GM18517 (cell line): ENCODE measurements at regions not wholly inside any gene's neighbourhood (a gene's known extent, or its start where the extent isn't known, plus 50 kb on each side); places are given as distances from the start of the nearest gene placed in this dataset.
"Not testable (repeated sequence)": the region's sequence is repeated elsewhere in the genome, so short reads cannot be mapped to it uniquely, and the experiment has no call there.

Experiments used
- ATAC-seq: cut with Tn5 transposase; IDR thresholded peaks from one replicate; pipeline ENCODE4 v1.9.1; 2021; ENCODE audit warnings: mild to moderate bottlenecking, moderate library complexity; ENCODE audit not compliant: unreplicated experiment

DNA sequence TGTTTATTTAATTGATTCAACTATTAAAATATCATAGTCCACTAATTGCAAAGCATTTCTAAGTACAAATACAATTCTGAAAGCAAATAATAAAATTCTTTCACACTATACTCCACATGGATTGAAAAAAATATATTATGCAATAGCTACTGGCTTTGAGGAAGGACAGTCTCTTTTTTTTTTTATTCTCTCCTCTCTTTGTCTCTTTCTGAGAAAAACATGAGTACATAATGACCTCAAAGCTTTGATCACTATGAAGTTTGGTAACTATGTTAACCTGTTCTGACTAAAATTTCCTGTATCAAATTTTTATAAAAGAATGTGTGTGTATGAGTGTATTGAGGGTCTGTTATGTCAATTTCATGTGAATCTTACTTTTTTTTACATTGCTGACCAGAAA is 96.2 kb downstream of the RGS2 start:
- ATAC-seq, result no peak

DNA sequence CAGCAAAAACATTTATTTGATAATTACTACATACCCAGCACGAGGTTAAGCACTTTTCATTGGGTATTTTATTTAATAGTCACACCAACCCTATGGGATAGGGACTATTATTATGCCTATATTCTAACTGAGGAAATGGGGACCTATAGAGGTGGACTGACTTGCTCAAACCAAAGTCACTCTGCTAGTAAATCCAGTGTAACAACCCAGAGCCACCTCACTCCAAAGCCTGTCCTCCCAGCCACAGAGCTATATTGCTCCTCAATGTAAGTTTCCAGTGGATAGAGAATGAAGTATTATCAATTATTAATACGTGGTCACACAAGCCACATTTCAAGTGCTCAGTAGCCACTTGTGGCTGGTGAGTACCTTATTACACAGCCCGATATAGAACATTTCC is 97.5 kb downstream of the RGS2 start:
- ATAC-seq, result no peak

DNA sequence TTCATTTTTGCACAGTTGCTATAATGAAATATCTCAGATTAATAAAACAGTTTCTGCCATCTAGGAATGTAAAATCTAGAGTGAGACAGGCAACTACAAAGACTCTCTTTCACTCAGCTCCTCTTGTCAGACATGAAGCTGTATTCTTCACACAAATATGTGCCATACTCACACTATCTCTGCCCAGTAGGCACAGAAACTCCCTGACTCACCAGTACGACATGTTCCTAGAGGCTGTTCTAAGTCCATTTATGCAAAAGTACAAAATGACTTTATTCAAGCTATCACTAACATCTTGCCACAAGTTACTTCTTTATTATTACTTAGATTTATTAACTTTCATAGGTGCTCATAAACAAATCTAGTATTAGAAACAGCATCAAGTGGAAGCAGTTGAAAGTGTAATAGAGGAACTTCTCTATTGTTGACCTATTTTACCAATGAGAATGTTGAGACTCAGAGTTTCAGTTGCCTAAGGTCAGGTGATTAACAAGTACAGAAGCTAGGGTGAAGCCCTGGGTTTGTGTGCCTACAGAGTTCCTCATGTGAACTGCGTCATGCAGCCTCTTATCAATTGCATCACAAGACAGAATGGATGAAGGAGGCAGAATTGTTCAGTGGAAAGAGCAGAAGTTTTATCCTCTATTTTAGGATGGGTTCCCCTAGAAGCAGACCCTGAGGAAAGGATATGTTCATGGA is 98.9 kb downstream of the RGS2 start:
- ATAC-seq, result no peak

DNA sequence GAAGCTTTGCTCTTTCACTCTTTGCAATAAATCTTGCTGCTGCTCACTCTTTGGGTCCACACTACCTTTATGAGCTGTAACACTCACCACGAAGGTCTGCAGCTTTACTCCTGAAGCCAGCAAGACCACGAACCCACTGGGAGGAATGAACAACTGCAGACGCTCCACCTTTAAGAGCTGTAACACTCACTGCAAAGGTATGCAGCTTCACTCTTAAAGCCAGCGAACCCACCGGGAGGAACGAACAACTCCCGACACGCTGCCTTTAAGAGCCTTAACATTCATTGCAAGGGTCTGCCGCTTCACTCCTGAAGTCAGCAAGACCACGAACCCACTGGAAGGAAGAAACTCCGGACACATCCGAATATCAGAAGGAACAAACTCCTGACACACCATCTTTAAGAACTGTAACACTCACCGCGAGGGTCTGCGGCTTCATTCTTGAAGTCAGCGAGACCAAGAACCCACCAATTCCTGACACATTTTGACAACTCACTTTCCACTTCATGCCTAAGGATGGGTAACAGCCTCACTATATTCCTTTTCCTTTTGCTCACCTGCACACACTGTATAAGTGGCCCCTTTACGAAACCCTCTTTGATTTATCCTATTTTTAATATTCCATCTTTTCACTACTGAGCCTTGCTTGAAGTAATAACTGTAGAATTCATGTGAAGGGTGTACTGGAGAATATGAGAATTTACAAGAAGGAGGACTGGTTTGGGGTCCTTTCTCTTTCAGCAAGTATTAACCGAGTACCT is 103.2 kb downstream of the RGS2 start:
- ATAC-seq, result not testable (repeated sequence)

DNA sequence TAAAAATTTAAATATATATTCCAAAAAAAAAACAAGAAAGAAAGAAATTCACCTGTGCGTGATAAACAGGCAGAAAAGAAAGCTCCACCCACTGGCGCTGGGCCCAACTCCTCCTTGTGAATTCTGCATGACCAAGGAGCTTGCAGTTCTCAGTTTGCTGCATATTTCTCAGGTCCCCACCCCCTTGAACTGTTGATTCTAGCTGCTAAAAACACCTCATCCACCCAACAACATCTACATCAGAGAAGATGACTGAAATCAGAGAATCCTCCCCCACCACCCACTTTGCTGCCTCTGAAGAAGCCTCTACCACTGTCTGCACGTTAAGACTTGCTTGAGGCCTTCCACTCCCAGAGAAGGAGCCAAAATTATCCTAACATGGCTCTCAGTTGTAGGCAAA is 104.8 kb downstream of the RGS2 start:
- ATAC-seq, result no peak

DNA sequence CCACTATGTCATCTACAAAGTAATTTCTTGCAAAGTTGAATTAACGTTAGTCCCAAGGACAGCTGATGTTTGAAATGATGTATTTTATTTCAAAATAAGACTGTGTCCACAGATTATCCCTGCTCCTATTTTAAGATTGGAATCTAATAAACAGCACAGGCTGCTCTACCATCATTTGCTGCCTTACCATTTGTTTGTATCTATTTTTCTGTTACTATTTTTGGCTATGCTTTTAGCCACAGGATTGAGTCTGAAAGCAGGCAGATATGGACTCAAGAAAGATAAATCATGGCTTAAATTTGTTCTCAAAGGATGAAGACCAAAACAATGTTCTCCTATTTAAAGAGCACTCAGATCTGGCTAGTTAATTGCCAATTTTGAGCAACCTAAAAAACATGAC is 105.3 kb downstream of the RGS2 start:
- no peak for ATAC-seq

DNA sequence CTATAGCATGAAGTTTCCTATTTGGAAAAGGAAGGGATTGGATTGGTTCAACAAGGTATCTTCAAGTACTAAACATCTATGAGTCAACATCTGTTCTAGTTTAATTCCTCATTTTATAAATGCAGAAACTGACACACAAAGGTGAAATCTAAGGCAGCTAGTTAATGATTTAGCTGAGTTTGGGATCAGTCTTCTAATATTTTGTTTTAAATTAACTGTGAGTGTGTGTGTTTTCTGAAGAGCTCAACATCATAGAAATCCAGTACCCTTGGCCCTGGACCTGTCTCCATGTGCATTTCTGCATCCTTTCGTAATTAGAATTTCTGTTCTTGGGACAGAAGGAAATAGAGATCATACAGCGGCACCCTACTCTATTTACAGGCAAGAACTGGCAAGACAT is 105.9 kb downstream of the RGS2 start:
- ATAC-seq, result no peak

DNA sequence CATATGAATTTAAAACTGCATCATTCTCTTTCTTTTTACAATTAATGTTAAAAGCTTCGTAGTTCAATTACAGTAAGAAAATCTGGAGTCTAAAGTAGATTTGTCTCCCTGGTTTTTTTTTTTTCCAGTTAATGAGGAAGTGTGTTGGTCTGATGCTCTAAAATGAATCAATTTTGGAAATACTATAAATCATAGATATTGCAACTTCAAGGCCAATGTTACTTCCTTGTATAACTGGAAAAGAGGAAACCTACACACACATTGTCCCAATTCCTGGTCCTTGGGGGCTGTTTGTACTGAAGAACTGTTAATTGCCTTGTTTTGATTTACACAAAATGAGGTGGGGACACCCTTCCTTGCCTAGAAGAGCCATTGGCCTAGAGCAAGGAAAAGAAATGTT is 107.2 kb downstream of the RGS2 start:
- no peak for ATAC-seq

DNA sequence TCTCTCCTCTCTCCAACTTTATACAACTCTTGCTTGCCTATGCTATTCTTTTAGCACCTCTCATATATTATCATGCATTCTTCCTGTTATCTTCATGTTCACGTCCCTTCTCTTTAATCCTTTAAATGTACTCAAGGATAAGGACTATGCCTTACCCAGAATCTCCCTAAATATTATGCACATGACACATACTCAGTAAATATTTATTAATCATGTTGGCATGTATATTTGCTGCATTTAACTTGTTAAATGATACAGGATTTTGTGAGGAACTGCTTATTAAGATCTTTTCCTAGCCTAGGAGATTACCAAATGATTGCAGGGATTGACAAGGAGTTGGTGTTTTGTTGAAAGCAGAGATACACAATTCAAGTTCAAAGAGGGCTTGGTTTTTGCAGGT is 109.4 kb downstream of the RGS2 start:
- ATAC-seq, result no peak

DNA sequence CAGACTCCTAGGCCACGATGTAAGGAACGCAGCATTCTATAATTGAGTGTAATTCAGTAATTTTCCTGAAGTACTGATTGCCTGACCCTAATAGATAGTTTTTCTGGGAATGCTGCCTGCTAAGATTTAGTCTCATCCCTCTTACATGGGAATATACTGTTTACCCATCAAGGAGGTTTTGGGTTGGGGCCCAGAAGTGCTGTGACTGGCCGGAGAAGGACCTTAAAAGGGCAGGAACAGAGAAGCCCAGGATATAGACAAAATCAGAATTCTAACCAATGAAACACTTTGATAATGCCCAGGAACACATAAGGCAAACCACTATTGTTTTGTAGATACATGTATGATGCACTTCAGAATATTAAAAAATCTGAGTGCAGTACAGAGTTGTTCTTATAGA is 111.6 kb downstream of the RGS2 start:
- ATAC-seq, result no peak

DNA sequence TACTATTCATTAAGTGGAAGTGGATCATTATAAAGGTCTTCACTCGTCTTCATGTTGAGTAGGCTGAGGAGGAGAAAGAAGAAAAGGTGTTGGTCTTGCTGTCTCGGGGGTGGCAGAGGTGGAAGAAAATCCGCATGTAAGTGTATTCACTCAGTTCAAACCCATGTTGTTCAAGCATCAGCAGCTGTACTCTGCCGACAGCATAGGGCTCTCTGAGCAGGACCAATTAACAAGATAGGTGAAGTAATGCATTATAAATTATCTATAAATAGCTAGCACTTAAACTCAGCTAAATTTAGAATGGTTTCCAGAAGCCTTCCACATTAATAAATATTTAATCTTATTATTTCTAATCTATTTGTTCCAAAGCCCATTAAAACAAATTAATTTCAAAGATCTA is 116.8 kb downstream of the RGS2 start:
- ATAC-seq, result no peak

DNA sequence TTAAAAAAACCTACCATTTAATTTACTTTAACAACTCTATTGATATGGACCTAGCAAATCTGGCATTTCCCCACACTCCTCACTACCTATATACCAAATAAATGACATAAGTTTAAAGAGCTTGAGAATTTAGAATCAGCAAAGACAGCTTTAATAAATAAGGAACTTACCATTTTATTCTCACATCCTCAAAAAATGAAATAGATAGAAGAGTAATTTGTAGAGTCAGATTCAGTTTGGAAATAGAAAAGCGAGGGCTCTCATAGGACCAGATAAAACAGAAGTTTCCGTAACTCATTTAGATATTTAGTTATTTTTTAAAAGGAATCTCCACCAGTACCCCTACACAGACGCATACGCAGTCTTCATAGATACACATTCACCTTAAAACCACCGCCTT is 117.9 kb downstream of the RGS2 start:
- ATAC-seq, result no peak

DNA sequence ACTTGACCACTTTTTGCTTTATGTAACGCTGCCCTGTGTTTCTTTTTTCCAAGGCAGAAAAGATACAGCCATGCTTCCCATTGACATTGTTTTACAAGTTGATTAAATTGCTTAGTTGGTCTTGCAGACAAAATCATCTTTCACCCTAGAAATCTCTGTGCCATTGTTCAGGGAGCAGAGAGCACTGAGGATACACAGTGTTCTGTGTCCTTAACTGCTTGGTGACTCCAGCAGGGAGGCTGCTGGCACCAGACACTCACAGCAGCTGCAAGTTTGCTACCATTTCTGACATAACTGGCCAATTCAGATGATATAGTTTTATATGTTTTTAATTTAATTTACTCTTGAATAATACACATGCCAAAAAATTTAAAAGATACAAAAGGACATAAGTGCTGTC is 118.7 kb downstream of the RGS2 start:
- ATAC-seq, result no peak

DNA sequence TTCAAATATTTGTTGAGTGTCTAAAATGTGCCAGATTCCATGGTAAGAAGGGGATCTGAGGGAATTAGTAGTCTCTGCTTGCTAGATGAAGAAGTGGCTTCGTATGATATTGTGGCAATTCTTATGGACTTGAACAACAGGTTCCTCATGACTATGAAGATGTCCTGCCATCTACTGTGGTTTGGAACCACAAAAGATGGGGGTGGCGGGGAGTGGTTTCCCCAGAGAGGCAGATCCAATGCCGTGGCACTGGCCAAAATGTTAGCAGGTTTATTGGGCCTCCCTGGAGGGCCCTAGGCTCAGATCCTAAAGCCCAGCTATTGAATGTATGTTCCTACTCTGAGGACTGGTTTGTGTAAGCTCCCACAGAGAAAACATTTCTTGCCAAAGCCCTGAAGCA is 120.8 kb downstream of the RGS2 start:
- no peak for ATAC-seq

DNA sequence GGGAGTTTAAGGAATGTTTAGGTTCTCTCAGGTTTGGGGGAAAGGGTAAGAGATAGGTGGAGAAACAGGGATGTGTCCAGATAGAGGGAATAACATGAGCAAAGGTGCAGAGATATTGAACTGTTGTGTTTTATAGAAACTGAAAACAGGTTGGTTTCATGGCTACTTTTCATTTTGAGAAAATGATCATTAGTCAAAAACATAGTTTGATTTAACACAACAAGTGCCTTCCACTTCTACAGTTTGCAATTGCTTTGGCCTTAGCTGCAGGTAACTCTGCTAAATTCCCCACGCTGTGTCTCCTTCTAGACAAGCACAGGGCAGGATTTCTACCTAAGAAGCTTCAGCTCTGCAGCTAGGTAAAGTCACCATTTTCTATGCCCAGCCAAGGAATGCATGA is 124.9 kb downstream of the RGS2 start:
- ATAC-seq, result no peak

DNA sequence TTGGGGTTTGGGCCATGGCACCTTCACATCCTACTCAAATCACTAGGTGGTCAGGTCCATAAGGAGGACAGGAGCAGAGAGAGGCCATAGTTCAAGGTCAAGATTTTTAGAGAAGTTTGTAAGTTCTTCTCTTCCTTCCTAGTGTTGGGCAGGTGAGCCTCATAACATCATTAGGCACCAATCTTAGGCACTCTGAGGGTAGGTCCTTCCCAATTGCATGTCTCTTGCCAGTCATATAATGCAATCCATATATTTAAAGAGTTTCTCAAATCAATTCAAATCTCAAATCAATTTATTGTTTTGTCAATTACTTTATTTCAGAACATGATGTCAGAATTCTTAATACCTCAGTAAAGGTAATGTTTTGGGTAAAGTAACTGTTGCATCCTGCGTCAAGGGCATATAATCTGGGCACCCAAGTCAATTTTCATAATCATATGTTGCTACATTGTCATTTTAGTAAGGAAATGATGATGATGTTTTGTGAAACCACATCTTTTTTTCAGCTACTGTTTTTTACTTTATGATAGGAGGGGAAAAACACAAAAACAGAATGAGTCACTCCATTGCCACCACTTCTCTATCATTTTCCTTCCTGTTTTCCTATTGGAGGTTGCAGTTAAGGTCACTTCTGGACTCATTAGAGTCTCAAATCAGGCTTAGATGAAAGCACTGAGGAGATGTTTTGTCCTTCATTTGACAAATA is 122.7 kb downstream of the UCHL5 start:
- ATAC-seq, result no peak

DNA sequence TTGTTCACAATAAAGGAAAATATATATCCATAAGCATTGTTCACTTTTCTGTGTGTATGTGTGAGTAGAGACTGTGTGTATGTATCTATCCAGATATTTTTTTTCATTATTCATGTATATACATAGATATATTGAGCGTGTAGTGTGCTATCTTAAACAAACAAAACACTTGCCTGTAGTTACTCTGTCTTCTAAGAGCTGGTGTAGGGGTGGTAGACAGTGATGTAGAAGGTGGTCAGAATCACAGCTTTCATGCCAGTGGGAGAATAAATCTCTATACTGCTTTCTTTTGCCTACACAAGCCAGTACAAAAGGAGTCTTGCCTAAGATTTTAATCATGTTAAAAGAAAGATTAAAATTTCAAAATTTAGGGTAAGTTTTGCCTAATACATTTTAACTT is 122.0 kb downstream of the UCHL5 start:
- no peak for ATAC-seq

DNA sequence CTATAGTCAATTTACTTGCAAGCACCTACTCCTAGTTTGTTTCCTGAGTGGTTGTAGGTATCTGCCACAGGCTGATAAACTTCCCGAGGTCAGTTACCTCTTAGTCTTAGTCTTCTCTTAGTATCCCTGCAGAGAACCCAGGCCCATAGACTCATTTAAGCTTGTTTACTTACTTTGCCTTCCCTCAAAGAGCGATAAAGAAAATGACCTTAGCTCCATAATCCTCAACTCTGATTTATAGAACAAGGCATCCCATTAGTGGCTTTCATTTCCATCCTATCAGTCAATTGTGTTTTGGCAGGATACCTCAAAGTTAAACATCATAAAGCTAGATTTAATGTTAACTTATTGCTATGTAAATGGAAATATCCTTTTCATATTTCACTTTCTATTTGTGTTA is 119.7 kb downstream of the UCHL5 start:
- ATAC-seq, result no peak

DNA sequence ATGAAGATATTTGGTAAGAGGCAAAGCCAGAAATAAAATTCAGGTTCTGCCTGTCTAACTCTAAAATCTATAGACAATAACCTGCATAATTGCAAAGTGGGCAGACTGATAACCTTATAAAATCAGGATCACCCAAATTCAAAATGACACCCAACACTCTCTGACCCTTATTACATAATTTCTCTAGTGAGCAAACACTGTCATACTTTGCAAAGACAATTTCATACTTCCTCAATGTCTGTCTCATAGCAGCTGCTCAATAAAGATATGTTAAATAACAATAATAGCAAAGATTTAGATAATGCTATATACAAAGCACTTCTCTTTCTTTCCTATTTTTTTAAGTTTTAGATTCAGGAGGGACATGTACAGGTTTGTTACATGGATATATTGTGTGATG is 118.5 kb downstream of the UCHL5 start:
- ATAC-seq, result no peak

DNA sequence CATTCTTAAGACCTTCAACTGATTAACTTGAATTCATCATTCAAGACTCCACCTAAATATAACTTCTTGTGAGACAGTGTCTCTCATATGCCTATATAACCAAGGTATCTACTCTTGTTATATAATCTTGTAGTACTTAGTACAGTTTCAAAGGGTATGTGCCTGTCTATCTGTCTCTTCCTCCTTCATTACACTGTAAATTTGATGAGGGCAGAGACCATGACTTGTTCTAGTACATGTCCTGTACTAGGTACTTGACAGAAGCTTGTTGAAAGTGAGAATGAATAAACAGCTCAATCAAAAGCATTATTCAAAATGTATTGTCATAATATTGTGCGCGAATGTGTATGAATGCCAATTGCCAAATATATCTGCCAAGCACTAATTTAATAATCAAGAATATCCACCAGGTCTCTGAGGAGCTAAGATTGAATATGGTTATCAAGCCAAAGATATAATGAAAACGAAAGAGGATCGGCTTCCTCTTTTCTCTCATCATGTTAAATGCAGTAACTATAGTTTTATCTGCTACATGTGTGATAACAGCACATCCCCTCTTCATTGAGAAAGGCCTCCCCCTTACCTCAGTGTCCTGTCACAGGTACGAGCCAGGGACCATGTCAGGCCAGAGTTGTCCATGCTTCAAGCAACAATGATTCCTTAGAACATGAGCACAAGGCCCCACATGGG is 117.3 kb downstream of the UCHL5 start:
- ATAC-seq, result peak; percentile 64

DNA sequence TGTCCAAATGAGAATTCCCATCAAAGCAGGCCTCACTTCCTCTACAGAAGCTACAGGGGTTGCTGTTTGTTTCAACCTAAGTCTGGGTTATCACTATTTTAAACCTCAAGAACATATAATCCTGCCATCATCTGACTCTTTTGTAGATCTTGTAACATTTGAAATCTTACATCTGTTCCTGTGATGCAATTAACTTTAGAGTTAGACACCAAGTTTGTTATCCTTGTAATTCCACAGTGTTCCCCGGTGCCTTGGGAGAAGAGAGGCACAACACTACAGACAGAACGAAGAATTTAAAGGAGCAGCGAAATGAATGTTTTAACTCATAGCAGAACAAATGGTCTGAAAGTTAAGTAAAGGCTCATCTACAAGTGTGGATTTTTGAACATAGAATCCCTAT is 116.1 kb downstream of the UCHL5 start:
- ATAC-seq, result no peak

DNA sequence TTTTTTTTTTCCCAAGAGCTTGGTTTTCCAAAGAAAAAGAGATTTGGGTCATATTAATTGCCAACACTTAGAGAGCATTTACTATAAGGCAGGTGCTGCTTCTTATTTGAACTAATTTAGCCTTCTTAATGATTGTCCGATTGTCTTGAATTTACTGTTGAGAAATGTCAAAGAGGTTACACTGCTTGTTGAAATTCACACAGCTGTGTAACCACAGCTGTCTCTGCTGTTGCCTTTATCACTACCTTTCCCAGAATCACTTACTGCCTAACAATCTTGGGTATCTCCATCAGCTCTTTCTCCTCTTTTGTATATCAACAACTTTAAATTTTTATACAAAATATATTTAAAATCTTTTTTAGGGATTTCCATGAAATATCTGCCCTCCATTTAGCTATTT is 115.6 kb downstream of the UCHL5 start:
- ATAC-seq, result no peak
